Neural progenitor cell (in vitro differentiated cells): ENCODE measurements at regions not wholly inside any gene's neighbourhood (a gene's known extent, or its start where the extent isn't known, plus 50 kb on each side); places are given as distances from the start of the nearest gene placed in this dataset.

Experiments
- EZH2 ChIP-seq: fragments of 200-600 bp; sonication (generic); IDR thresholded peaks from 2 replicates; pipeline ENCODE4 v1.6.1; 2017; ENCODE audit warnings: antibody characterized with exemption, mild to moderate bottlenecking, moderate library complexity
- EZH2phosphoT487 ChIP-seq: fragments of 200-600 bp; sonication (generic); IDR thresholded peaks from 2 replicates; pipeline ENCODE4 v1.6.1; 2017; ENCODE audit warnings: antibody characterized with exemption
- TF ChIP-seq, protein P1 (sequence below): fragments of 200-600 bp; sonication (generic); IDR thresholded peaks from 2 replicates; pipeline ENCODE4 v1.5.1; 2017; ENCODE audit warnings: antibody characterized with exemption, mild to moderate bottlenecking

DNA sequence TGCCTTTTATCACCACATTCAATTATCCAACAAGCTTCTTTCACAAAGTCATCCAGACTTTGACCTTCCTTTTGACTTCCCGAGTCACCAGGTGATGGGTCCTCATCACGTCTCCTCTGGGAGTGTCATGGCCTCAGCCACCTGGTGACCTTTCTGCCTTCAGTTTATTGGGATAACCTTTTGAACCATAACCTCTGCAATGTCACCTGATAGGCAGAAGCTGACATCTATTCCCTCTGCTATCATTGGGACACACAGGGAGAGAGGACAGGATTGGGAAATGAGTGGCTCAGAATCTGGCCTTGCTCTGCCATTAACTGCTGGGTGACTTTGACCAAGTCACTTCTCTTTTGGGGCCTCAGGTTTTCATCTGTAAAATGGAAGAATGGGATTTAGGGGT lies 388.7 kb downstream of the NUAK1 start:
- TF ChIP-seq, protein P1, sequence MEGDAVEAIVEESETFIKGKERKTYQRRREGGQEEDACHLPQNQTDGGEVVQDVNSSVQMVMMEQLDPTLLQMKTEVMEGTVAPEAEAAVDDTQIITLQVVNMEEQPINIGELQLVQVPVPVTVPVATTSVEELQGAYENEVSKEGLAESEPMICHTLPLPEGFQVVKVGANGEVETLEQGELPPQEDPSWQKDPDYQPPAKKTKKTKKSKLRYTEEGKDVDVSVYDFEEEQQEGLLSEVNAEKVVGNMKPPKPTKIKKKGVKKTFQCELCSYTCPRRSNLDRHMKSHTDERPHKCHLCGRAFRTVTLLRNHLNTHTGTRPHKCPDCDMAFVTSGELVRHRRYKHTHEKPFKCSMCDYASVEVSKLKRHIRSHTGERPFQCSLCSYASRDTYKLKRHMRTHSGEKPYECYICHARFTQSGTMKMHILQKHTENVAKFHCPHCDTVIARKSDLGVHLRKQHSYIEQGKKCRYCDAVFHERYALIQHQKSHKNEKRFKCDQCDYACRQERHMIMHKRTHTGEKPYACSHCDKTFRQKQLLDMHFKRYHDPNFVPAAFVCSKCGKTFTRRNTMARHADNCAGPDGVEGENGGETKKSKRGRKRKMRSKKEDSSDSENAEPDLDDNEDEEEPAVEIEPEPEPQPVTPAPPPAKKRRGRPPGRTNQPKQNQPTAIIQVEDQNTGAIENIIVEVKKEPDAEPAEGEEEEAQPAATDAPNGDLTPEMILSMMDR, result no peak
- no peak for TF ChIP-seq EZH2phosphoT487
- TF ChIP-seq EZH2, result no peak
